CD4-positive, alpha-beta T cell treated with Interleukin-1 beta for 1 hour (primary cell): ENCODE measurements at regions not wholly inside any gene's neighbourhood (a gene's known extent, or its start where the extent isn't known, plus 50 kb on each side); places are given as distances from the start of the nearest gene placed in this dataset.
"Not testable (repeated sequence)": the region's sequence is repeated elsewhere in the genome, so short reads cannot be mapped to it uniquely, and the experiment has no call there.

ENCODE experiments used
- DNase-seq, 2 donors: peaks; one replicate each; pipeline ENCODE4 v3.0.0-alpha.2; 2020 to 2022

GRCh38 chr2:238771218-238771617, 76.7 kb upstream of the TWIST2 start:
- no peak for DNase-seq

- no peak for DNase-seq
Measured at GRCh38 chr2:238771639-238772038, 76.2 kb upstream of the TWIST2 start.

GRCh38 chr2:238772635-238773297, 75.1 kb upstream of the TWIST2 start:
- DNase-seq = no peak

GRCh38 chr2:238773472-238773871, 74.4 kb upstream of the TWIST2 start:
- no peak for DNase-seq

- DNase-seq = no peak
Measured at GRCh38 chr2:238774071-238774470, 73.8 kb upstream of the TWIST2 start.

- no peak for DNase-seq
Measured at GRCh38 chr2:238774980-238775509, 72.8 kb upstream of the TWIST2 start.

GRCh38 chr2:238775591-238775990, 72.3 kb upstream of the TWIST2 start:
- DNase-seq = no peak

GRCh38 chr2:238776003-238776760, 71.7 kb upstream of the TWIST2 start:
- no peak for DNase-seq

GRCh38 chr2:238776761-238777046, 71.2 kb upstream of the TWIST2 start:
- DNase-seq = not testable (repeated sequence)

GRCh38 chr2:238777369-238778067, 70.4 kb upstream of the TWIST2 start:
- DNase-seq = no peak

- peak; percentile 36 to 46 for DNase-seq
Measured at GRCh38 chr2:238784671-238785527, 63.0 kb upstream of the TWIST2 start.

- no peak for DNase-seq
Measured at GRCh38 chr2:238785528-238785860, 62.4 kb upstream of the TWIST2 start.

GRCh38 chr2:238786379-238786778, 61.5 kb upstream of the TWIST2 start:
- DNase-seq = no peak

GRCh38 chr2:238786792-238787490, 60.9 kb upstream of the TWIST2 start:
- DNase-seq = no peak

- no peak for DNase-seq
Measured at GRCh38 chr2:238787501-238787900, 60.4 kb upstream of the TWIST2 start.

- no peak for DNase-seq
Measured at GRCh38 chr2:238789317-238789806, 58.5 kb upstream of the TWIST2 start.

- DNase-seq = no peak
Measured at GRCh38 chr2:238790126-238790832, 57.6 kb upstream of the TWIST2 start.

GRCh38 chr2:238790833-238791230, 57.1 kb upstream of the TWIST2 start:
- no peak for DNase-seq

GRCh38 chr2:238791354-238791753, 56.5 kb upstream of the TWIST2 start:
- DNase-seq = no peak

GRCh38 chr2:238793306-238793705, 54.6 kb upstream of the TWIST2 start:
- no peak for DNase-seq

- DNase-seq = no peak
Measured at GRCh38 chr2:238793801-238794449, 54.0 kb upstream of the TWIST2 start.
